ENCODE measurements at regions not wholly inside any gene's neighbourhood (a gene's known extent, or its start where the extent isn't known, plus 50 kb on each side); places are given as distances from the start of the nearest gene placed in this dataset.
"Not testable (repeated sequence)": the region's sequence is repeated elsewhere in the genome, so short reads cannot be mapped to it uniquely, and the experiment has no call there.

GRCh38 chr19:28322491-28322890, 890.5 kb downstream of the UQCRFS1 start:
- Histone ChIP-seq H3K9me3 (ENCODE audit: low read length) (no peaks in the 10 kb centered on the region), H3K27me3 (ENCODE audit: control insufficient read depth in 1 of 2, insufficient read depth in 2 of 2, low read length in 2 of 2) (no peaks in the 10 kb centered on the region), H3K4me1 (ENCODE audit: insufficient read depth, low read length) (no peaks in the 10 kb centered on the region), H3K27ac (ENCODE audit: low read depth, low read length) (no peak overlapping the region), H3K36me3 (ENCODE audit: insufficient read depth, low read length) (no peaks in the 10 kb centered on the region), H3K9ac (ENCODE audit: low read length) (no peak overlapping the region), H3K4me3 (ENCODE audit: low read depth in 1 of 2, low read length in 2 of 2) (no peak overlapping the region)

GRCh38 chr19:28319918-28320317, 893.0 kb downstream of the UQCRFS1 start:
- Histone ChIP-seq H3K36me3 (ENCODE audit: insufficient read depth, low read length) (no peaks in the 10 kb centered on the region), H3K27me3 (ENCODE audit: control insufficient read depth in 1 of 2, insufficient read depth in 2 of 2, low read length in 2 of 2) (no peaks in the 10 kb centered on the region), H3K9me3 (ENCODE audit: low read length) (no peaks in the 10 kb centered on the region)

GRCh38 chr19:28319227-28319626, 893.7 kb downstream of the UQCRFS1 start:
- Histone ChIP-seq H3K36me3 (ENCODE audit: insufficient read depth, low read length) (no peaks in the 10 kb centered on the region), H3K9ac (ENCODE audit: low read length) (no peak overlapping the region), H3K4me1 (ENCODE audit: insufficient read depth, low read length) (no peaks in the 10 kb centered on the region), H3K27me3 (ENCODE audit: control insufficient read depth in 1 of 2, insufficient read depth in 2 of 2, low read length in 2 of 2) (no peaks in the 10 kb centered on the region), H3K27ac (ENCODE audit: low read depth, low read length) (no peak overlapping the region), H3K9me3 (ENCODE audit: low read length) (no peaks in the 10 kb centered on the region), H3K4me3 (ENCODE audit: low read depth in 1 of 2, low read length in 2 of 2) (no peak overlapping the region)

More at GRCh38 chr19:28319918-28320317, 893.0 kb downstream of the UQCRFS1 start:
- Histone ChIP-seq H3K9ac (ENCODE audit: low read length) (no peak overlapping the region), H3K27ac (ENCODE audit: low read depth, low read length) (no peak overlapping the region), H3K4me3 (ENCODE audit: low read depth in 1 of 2, low read length in 2 of 2) (no peak overlapping the region), H3K4me1 (ENCODE audit: insufficient read depth, low read length) (no peaks in the 10 kb centered on the region)

- Histone ChIP-seq H3K9me3 (ENCODE audit: low read length) (no peaks in the 10 kb centered on the region), H3K36me3 (ENCODE audit: insufficient read depth, low read length) (no peaks in the 10 kb centered on the region), H3K27me3 (ENCODE audit: control insufficient read depth in 1 of 2, insufficient read depth in 2 of 2, low read length in 2 of 2) (no peaks in the 10 kb centered on the region), H3K27ac (ENCODE audit: low read depth, low read length) (no peak overlapping the region), H3K4me1 (ENCODE audit: insufficient read depth, low read length) (no peaks in the 10 kb centered on the region), H3K4me3 (ENCODE audit: low read depth in 1 of 2, low read length in 2 of 2) (no peak overlapping the region), H3K9ac (ENCODE audit: low read length) (no peak overlapping the region)
These were observed 894.3 kb downstream of the UQCRFS1 start for GRCh38 chr19:28318469-28319179.

GRCh38 chr19:28316464-28316863, 896.5 kb downstream of the UQCRFS1 start:
- no peaks in the 10 kb centered on the region for H3K4me1 ChIP-seq (ENCODE audit: insufficient read depth, low read length)
- H3K27me3 ChIP-seq (ENCODE audit: control insufficient read depth in 1 of 2, insufficient read depth in 2 of 2, low read length in 2 of 2) = no peaks in the 10 kb centered on the region
- H3K9ac ChIP-seq (ENCODE audit: low read length) = no peak overlapping the region
- no peak overlapping the region for H3K4me3 ChIP-seq (ENCODE audit: low read depth in 1 of 2, low read length in 2 of 2)
- H3K36me3 ChIP-seq (ENCODE audit: insufficient read depth, low read length) = no peaks in the 10 kb centered on the region
- H3K9me3 ChIP-seq (ENCODE audit: low read length) = no peaks in the 10 kb centered on the region
- H3K27ac ChIP-seq (ENCODE audit: low read depth, low read length) = no peak overlapping the region

- Histone ChIP-seq H3K4me1 (ENCODE audit: insufficient read depth, low read length) (no peaks in the 10 kb centered on the region), H3K27me3 (ENCODE audit: control insufficient read depth in 1 of 2, insufficient read depth in 2 of 2, low read length in 2 of 2) (no peaks in the 10 kb centered on the region), H3K4me3 (ENCODE audit: low read depth in 1 of 2, low read length in 2 of 2) (no peak overlapping the region), H3K9me3 (ENCODE audit: low read length) (no peaks in the 10 kb centered on the region), H3K36me3 (ENCODE audit: insufficient read depth, low read length) (no peaks in the 10 kb centered on the region), H3K27ac (ENCODE audit: low read depth, low read length) (no peak overlapping the region), H3K9ac (ENCODE audit: low read length) (no peak overlapping the region)
These were observed 898.2 kb downstream of the UQCRFS1 start for GRCh38 chr19:28314756-28315155.

- H3K4me1 ChIP-seq (ENCODE audit: insufficient read depth, low read length) = no peaks in the 10 kb centered on the region
- no peaks in the 10 kb centered on the region for H3K36me3 ChIP-seq (ENCODE audit: insufficient read depth, low read length)
- no peak overlapping the region for H3K27ac ChIP-seq (ENCODE audit: low read depth, low read length)
- no peaks in the 10 kb centered on the region for H3K9me3 ChIP-seq (ENCODE audit: low read length)
- no peaks in the 10 kb centered on the region for H3K27me3 ChIP-seq (ENCODE audit: control insufficient read depth in 1 of 2, insufficient read depth in 2 of 2, low read length in 2 of 2)
- no peak overlapping the region for H3K4me3 ChIP-seq (ENCODE audit: low read depth in 1 of 2, low read length in 2 of 2)
- no peak overlapping the region for H3K9ac ChIP-seq (ENCODE audit: low read length)
These were observed 898.7 kb downstream of the UQCRFS1 start for GRCh38 chr19:28314287-28314686.

GRCh38 chr19:28313633-28314032, 899.3 kb downstream of the UQCRFS1 start:
- no peaks in the 10 kb centered on the region for H3K4me1 ChIP-seq (ENCODE audit: insufficient read depth, low read length)
- no peaks in the 10 kb centered on the region for H3K36me3 ChIP-seq (ENCODE audit: insufficient read depth, low read length)
- H3K27me3 ChIP-seq (ENCODE audit: control insufficient read depth in 1 of 2, insufficient read depth in 2 of 2, low read length in 2 of 2) = no peaks in the 10 kb centered on the region
- no peaks in the 10 kb centered on the region for H3K9me3 ChIP-seq (ENCODE audit: low read length)
- no peak overlapping the region for H3K4me3 ChIP-seq (ENCODE audit: low read depth in 1 of 2, low read length in 2 of 2)
- H3K27ac ChIP-seq (ENCODE audit: low read depth, low read length) = no peak overlapping the region
- no peak overlapping the region for H3K9ac ChIP-seq (ENCODE audit: low read length)

- no peak overlapping the region for H3K4me3 ChIP-seq (ENCODE audit: low read depth in 1 of 2, low read length in 2 of 2)
- H3K36me3 ChIP-seq (ENCODE audit: insufficient read depth, low read length) = no peaks in the 10 kb centered on the region
- H3K27me3 ChIP-seq (ENCODE audit: control insufficient read depth in 1 of 2, insufficient read depth in 2 of 2, low read length in 2 of 2) = no peaks in the 10 kb centered on the region
- H3K9ac ChIP-seq (ENCODE audit: low read length) = no peak overlapping the region
- no peak overlapping the region for H3K27ac ChIP-seq (ENCODE audit: low read depth, low read length)
- H3K9me3 ChIP-seq (ENCODE audit: low read length) = no peaks in the 10 kb centered on the region
- no peaks in the 10 kb centered on the region for H3K4me1 ChIP-seq (ENCODE audit: insufficient read depth, low read length)
These were observed 900.7 kb downstream of the UQCRFS1 start for GRCh38 chr19:28312269-28312668.

- not testable (repeated sequence) for H3K4me3 ChIP-seq (ENCODE audit: low read depth in 1 of 2, low read length in 2 of 2); H3K4me1 ChIP-seq (ENCODE audit: insufficient read depth, low read length); H3K9me3 ChIP-seq (ENCODE audit: low read length); H3K27ac ChIP-seq (ENCODE audit: low read depth, low read length); H3K27me3 ChIP-seq (ENCODE audit: control insufficient read depth in 1 of 2, insufficient read depth in 2 of 2, low read length in 2 of 2); H3K36me3 ChIP-seq (ENCODE audit: insufficient read depth, low read length); H3K9ac ChIP-seq (ENCODE audit: low read length)
These were observed 902.1 kb downstream of the UQCRFS1 start for GRCh38 chr19:28310829-28311228.

- no peaks in the 10 kb centered on the region for H3K4me1 ChIP-seq (ENCODE audit: insufficient read depth, low read length)
- H3K36me3 ChIP-seq (ENCODE audit: insufficient read depth, low read length) = no peaks in the 10 kb centered on the region
- no peaks in the 10 kb centered on the region for H3K9me3 ChIP-seq (ENCODE audit: low read length)
- H3K27ac ChIP-seq (ENCODE audit: low read depth, low read length) = no peak overlapping the region
- no peak overlapping the region for H3K9ac ChIP-seq (ENCODE audit: low read length)
- no peak overlapping the region for H3K4me3 ChIP-seq (ENCODE audit: low read depth in 1 of 2, low read length in 2 of 2)
- H3K27me3 ChIP-seq (ENCODE audit: control insufficient read depth in 1 of 2, insufficient read depth in 2 of 2, low read length in 2 of 2) = no peaks in the 10 kb centered on the region
These were observed 903.9 kb downstream of the UQCRFS1 start for GRCh38 chr19:28309070-28309469.

- no peaks in the 10 kb centered on the region for H3K36me3 ChIP-seq (ENCODE audit: insufficient read depth, low read length)
- no peak overlapping the region for H3K9ac ChIP-seq (ENCODE audit: low read length)
- H3K27ac ChIP-seq (ENCODE audit: low read depth, low read length) = no peak overlapping the region
- H3K4me1 ChIP-seq (ENCODE audit: insufficient read depth, low read length) = no peaks in the 10 kb centered on the region
- H3K4me3 ChIP-seq (ENCODE audit: low read depth in 1 of 2, low read length in 2 of 2) = no peak overlapping the region
- H3K27me3 ChIP-seq (ENCODE audit: control insufficient read depth in 1 of 2, insufficient read depth in 2 of 2, low read length in 2 of 2) = no peaks in the 10 kb centered on the region
- H3K9me3 ChIP-seq (ENCODE audit: low read length) = no peaks in the 10 kb centered on the region
These were observed 905.0 kb downstream of the UQCRFS1 start for GRCh38 chr19:28307963-28308362.
